Type B pancreatic cell (in vitro differentiated cells): ENCODE measurements at regions not wholly inside any gene's neighbourhood (a gene's known extent, or its start where the extent isn't known, plus 50 kb on each side); places are given as distances from the start of the nearest gene placed in this dataset.
"Not testable (repeated sequence)": the region's sequence is repeated elsewhere in the genome, so short reads cannot be mapped to it uniquely, and the experiment has no call there.

Experiments used
- DNase-seq: peaks from one replicate; pipeline ENCODE4 v3.0.0; 2021; ENCODE audit warnings: mixed read lengths; ENCODE audit not compliant: unreplicated experiment; ENCODE audit errors: extremely low spot score
- H3K27ac Mint-ChIP-seq: 2 replicates; pipeline ENCODE4 v1.8.0; 2021; ENCODE audit warnings: mild to moderate bottlenecking, mixed read lengths
- H3K27me3 Mint-ChIP-seq: 2 replicates; pipeline ENCODE4 v1.8.0; 2021; ENCODE audit warnings: mixed read lengths
- H3K36me3 Mint-ChIP-seq: 2 replicates; pipeline ENCODE4 v1.8.0; 2021; ENCODE audit warnings: mixed read lengths
- H3K4me1 Mint-ChIP-seq: one replicate; pipeline ENCODE4 v1.8.0; 2021; ENCODE audit warnings: mixed read lengths; ENCODE audit not compliant: unreplicated experiment
- H3K4me3 Mint-ChIP-seq: 2 replicates; pipeline ENCODE4 v1.8.0; 2021; ENCODE audit warnings: mild to moderate bottlenecking, mixed read lengths
- H3K9me3 Mint-ChIP-seq: 2 replicates; pipeline ENCODE4 v1.8.0; 2021; ENCODE audit warnings: mixed read lengths
- TF ChIP-seq, protein P1 (sequence below): fragments of 200-600 bp; sonication (generic); conservative IDR thresholded peaks from 2 replicates; pipeline ENCODE4 v1.5.0; 2021; ENCODE audit warnings: antibody characterized with exemption, mild to moderate bottlenecking

GRCh38 chr9:115416299-115416698, 298.3 kb upstream of the TNC start:
- Mint-ChIP-seq H3K36me3 (no peaks in the 10 kb centered on the region), H3K4me1 (peaks cover 14% of the 10 kb centered on the region), H3K4me3 (no peak overlapping the region), H3K9me3 (peaks cover 5% of the 10 kb centered on the region), H3K27ac (no peak overlapping the region), H3K27me3 (peaks cover 4% of the 10 kb centered on the region)
- TF ChIP-seq, protein P1, sequence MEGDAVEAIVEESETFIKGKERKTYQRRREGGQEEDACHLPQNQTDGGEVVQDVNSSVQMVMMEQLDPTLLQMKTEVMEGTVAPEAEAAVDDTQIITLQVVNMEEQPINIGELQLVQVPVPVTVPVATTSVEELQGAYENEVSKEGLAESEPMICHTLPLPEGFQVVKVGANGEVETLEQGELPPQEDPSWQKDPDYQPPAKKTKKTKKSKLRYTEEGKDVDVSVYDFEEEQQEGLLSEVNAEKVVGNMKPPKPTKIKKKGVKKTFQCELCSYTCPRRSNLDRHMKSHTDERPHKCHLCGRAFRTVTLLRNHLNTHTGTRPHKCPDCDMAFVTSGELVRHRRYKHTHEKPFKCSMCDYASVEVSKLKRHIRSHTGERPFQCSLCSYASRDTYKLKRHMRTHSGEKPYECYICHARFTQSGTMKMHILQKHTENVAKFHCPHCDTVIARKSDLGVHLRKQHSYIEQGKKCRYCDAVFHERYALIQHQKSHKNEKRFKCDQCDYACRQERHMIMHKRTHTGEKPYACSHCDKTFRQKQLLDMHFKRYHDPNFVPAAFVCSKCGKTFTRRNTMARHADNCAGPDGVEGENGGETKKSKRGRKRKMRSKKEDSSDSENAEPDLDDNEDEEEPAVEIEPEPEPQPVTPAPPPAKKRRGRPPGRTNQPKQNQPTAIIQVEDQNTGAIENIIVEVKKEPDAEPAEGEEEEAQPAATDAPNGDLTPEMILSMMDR: no peak
- DNase-seq: no peak

GRCh38 chr9:115418181-115418580, 300.2 kb upstream of the TNC start:
- not testable (repeated sequence) for DNase-seq, H3K36me3 Mint-ChIP-seq, H3K4me3 Mint-ChIP-seq, H3K27ac Mint-ChIP-seq, H3K4me1 Mint-ChIP-seq, H3K27me3 Mint-ChIP-seq
- peaks cover 10% of the 10 kb centered on the region for H3K9me3 Mint-ChIP-seq

GRCh38 chr9:115422932-115423440, 305.0 kb upstream of the TNC start:
- H3K4me3 Mint-ChIP-seq: no peak overlapping the region
- no peaks in the 10 kb centered on the region for H3K4me1 Mint-ChIP-seq
- no peak overlapping the region for H3K27ac Mint-ChIP-seq
- no peak for DNase-seq
- TF ChIP-seq, protein P1: no peak
- peaks cover 16% of the 10 kb centered on the region for H3K9me3 Mint-ChIP-seq
- H3K27me3 Mint-ChIP-seq: no peaks in the 10 kb centered on the region
- H3K36me3 Mint-ChIP-seq: no peaks in the 10 kb centered on the region

DNA sequence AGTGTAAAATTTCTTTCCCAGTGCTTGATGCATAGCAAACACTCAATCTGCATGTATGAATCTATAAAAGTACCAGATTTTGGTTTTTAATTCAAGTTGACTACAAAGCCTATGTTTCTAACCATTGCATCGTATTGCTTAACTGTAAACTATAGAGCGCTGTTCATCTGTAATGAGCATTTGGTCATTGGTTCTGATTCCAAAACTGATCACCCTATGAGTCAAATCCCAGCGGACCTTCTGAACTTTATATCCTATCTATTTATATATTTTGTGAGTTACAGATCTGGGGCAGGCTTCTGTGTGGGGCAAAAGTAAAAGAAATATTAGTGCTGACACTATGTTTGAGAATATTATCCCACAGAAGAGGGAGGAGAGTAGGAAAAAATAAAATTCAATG, 305.7 kb upstream of the TNC start:
- H3K27ac Mint-ChIP-seq: no peak overlapping the region
- DNase-seq: no peak
- peaks cover 16% of the 10 kb centered on the region for H3K9me3 Mint-ChIP-seq
- H3K4me1 Mint-ChIP-seq: no peaks in the 10 kb centered on the region
- no peak overlapping the region for H3K4me3 Mint-ChIP-seq
- no peaks in the 10 kb centered on the region for H3K27me3 Mint-ChIP-seq
- TF ChIP-seq, protein P1: no peak
- no peaks in the 10 kb centered on the region for H3K36me3 Mint-ChIP-seq

- Mint-ChIP-seq H3K9me3 (peaks cover 13% of the 10 kb centered on the region), H3K27me3 (no peaks in the 10 kb centered on the region), H3K36me3 (no peaks in the 10 kb centered on the region), H3K4me3 (no peak overlapping the region), H3K27ac (no peak overlapping the region), H3K4me1 (no peaks in the 10 kb centered on the region)
- TF ChIP-seq, protein P1: no peak
- no peak for DNase-seq
These were observed 307.6 kb upstream of the TNC start for GRCh38 chr9:115425601-115426000.

DNA sequence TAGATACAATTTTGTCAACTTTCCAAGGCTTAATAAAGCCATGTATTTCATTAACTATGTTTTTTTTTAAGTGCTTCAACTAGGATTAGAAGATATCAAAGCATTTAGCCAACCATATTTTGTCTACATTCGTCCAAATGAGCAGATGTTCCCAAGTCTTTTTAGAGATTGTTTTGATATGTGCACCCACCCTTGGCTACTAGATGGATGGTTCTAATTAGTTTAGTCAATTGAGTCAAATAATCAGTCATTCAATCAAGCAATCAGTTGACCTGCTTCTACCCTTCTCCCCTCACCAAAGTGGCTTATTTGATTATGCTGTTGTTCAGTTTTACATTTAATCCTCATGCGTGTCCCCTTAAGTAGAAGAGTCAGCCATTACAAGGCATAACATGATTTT, 319.5 kb upstream of the TNC start:
- DNase-seq: no peak

More for the DNA sequence above, 319.5 kb upstream of the TNC start:
- Mint-ChIP-seq H3K4me1 (peaks cover 5% of the 10 kb centered on the region), H3K9me3 (no peaks in the 10 kb centered on the region), H3K27me3 (no peaks in the 10 kb centered on the region), H3K4me3 (no peak overlapping the region), H3K27ac (no peak overlapping the region), H3K36me3 (no peaks in the 10 kb centered on the region)
- TF ChIP-seq, protein P1: no peak
